Activated CD4-positive, alpha-beta T cell treated with anti-CD3 and anti-CD28 coated beads for 36 hours (primary cell): ENCODE measurements at regions not wholly inside any gene's neighbourhood (a gene's known extent, or its start where the extent isn't known, plus 50 kb on each side); places are given as distances from the start of the nearest gene placed in this dataset.

Experiments
- ATAC-seq: fragments of 200-7000 bp; cut with Tn5 transposase; one replicate; pipeline ENCODE4 v1.10.0; 2021; ENCODE audit warnings: mild to moderate bottlenecking, moderate library complexity
- CTCF ChIA-PET: fragments of 350-600 bp; sonication (Branson Sonifier 250); formaldehyde crosslinking; loops from one replicate; lab custom pipeline; 2021; ENCODE audit warnings: antibody characterized with exemption; lab: Charles Lee
- POLR2A ChIA-PET: fragments of 350-600 bp; sonication (Branson Sonifier 250); formaldehyde crosslinking; loops from one replicate; lab custom pipeline; 2021; ENCODE audit warnings: antibody characterized with exemption, inconsistent platforms; lab: Charles Lee
- DNase-seq: peaks from one replicate; pipeline ENCODE4 v3.0.0-alpha.2; 2020
- H3K27ac Mint-ChIP-seq: one replicate; pipeline ENCODE4 v1.8.0; 2021; ENCODE audit warnings: mixed read lengths
- H3K27me3 Mint-ChIP-seq: one replicate; pipeline ENCODE4 v1.8.0; 2021; ENCODE audit warnings: mixed read lengths
- H3K36me3 Mint-ChIP-seq: one replicate; pipeline ENCODE4 v1.8.0; 2021; ENCODE audit warnings: low read depth, mixed read lengths
- H3K4me1 Mint-ChIP-seq: one replicate; pipeline ENCODE4 v1.8.0; 2021; ENCODE audit warnings: mixed read lengths
- H3K4me3 Mint-ChIP-seq: one replicate; pipeline ENCODE4 v1.8.0; 2021; ENCODE audit warnings: mild to moderate bottlenecking, moderate library complexity, mixed read lengths
- H3K9me3 Mint-ChIP-seq: one replicate; pipeline ENCODE4 v1.8.0; 2021; ENCODE audit warnings: low read depth, mixed read lengths
- intact Hi-C, 2 experiments: fragments of 100-400 bp; cut with DNase I in 1 of 2; cut with micrococcal nuclease in 1 of 2; formaldehyde crosslinking; loops; one replicate each; pipeline versions ENCODE4 v1.14.2 to v1.15.1; 2022 to 2024; cut with DNase I, micrococcal nuclease

DNA sequence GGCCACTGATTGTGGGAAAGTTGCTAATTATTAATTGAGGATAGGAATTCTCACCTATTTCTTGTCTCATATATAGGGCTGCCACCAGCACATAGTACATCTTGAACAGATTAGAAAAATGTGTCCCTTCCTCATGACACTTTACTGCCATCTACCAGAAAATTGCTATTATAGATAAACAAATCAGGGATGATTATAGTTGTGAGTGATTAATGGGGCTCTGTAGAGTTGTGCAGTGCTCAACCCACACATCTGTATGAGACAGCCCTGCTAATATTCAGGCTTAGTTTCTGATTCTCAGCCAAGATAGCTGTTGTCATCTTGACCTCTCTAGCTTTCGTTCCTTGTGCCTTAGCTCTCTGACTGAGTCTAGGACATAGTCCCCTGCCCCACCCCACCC, 373.3 kb downstream of the TLE4 start:
- CTCF ChIA-PET, result no interaction called here
- Mint-ChIP-seq H3K27me3 (no peaks in the 10 kb centered on the region), H3K4me1 (no peaks in the 10 kb centered on the region), H3K27ac (no peak overlapping the region), H3K36me3 (no peaks in the 10 kb centered on the region), H3K4me3 (no peak overlapping the region), H3K9me3 (no peaks in the 10 kb centered on the region)
- POLR2A ChIA-PET, result no interaction called here
- ATAC-seq (no peak), DNase-seq (no peak)
- intact Hi-C loops, result no loop called here

DNA sequence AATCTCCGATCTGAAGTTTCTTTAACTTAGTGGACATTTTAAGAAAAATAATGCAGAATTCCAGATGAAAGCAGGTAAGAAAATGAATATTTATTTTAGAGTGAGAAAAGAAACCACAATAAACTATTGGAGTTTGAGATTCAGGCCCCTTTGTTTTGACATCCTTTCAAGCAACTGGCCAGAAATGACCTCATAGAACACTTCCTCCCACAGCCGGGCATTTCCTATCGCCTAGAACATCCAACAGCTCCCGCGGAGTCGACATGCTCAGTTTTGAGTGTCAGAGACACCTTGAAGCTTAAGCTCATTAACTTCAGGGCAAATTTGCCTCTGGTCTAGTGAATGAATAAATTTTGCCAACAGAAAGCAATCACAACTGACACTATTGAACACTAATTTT, 369.2 kb downstream of the TLE4 start:
- Mint-ChIP-seq H3K9me3 (no peaks in the 10 kb centered on the region), H3K27me3 (no peaks in the 10 kb centered on the region), H3K4me1 (no peaks in the 10 kb centered on the region), H3K4me3 (no peak overlapping the region), H3K36me3 (no peaks in the 10 kb centered on the region), H3K27ac (no peak overlapping the region)
- ATAC-seq (no peak), DNase-seq (no peak)
- POLR2A ChIA-PET, result no interaction called here
- intact Hi-C loops, result no loop called here
- CTCF ChIA-PET, result no interaction called here

DNA sequence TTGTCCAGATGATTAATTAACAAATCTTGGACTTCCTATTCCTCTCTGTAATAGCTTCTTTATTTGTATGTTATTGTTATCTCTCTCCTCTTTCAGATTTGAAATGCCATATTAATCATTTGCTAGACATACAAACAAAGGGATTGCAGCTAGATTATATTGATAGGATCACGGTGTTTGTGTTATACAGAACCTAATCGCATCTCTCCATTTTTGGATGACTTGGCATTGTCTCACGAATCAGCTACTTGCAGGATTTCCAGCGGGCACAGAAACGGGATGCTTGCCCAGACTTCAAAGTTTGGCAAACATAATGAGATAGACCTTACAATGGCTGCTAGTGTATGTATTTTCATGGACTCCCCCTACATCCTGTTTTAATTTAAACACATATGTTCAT, 368.1 kb downstream of the TLE4 start:
- H3K27ac Mint-ChIP-seq, result no peak overlapping the region
- CTCF ChIA-PET, result interaction anchor here (0.7 kb wide), 1 partner anchor 946 kb away, joined by 3 read pairs; no protein-coding TSS in a partner anchor
- DNase-seq (no peak), ATAC-seq (no peak)
- no peak overlapping the region for H3K4me3 Mint-ChIP-seq
- intact Hi-C loops, result no loop called here
- H3K4me1 Mint-ChIP-seq, result no peaks in the 10 kb centered on the region
- POLR2A ChIA-PET, result no interaction called here
- no peaks in the 10 kb centered on the region for H3K36me3 Mint-ChIP-seq
- no peaks in the 10 kb centered on the region for H3K27me3 Mint-ChIP-seq
- H3K9me3 Mint-ChIP-seq, result no peaks in the 10 kb centered on the region

DNA sequence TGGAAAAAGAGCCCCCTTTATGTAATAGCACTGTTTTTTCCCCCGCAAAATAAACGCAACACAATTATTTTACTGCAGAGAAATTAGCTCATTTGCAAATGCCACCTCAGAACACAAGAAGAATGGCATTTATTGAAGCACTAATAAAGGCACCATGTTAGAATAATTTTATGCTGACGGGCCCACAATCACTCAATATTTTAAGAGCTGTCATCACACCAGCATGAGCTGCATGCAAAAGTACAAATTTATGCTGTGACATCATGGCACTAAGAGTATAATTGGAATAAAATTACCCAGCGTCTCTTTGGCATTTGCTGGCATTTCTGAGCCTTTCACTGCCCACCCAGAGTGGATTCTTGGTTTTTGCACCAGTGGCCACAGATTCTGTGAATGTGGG, 364.6 kb downstream of the TLE4 start:
- Mint-ChIP-seq H3K4me3 (no peak overlapping the region), H3K4me1 (no peaks in the 10 kb centered on the region), H3K36me3 (no peaks in the 10 kb centered on the region), H3K27ac (no peak overlapping the region), H3K9me3 (no peaks in the 10 kb centered on the region), H3K27me3 (no peaks in the 10 kb centered on the region)
- ATAC-seq (no peak), DNase-seq (no peak)
- POLR2A ChIA-PET, result no interaction called here
- CTCF ChIA-PET, result interaction anchor here (0.6 to 0.7 kb wide), 2 partner anchors 24 to 449 kb away, joined by 3 read pairs; no protein-coding TSS in a partner anchor
- intact Hi-C loops, result no loop called here

DNA sequence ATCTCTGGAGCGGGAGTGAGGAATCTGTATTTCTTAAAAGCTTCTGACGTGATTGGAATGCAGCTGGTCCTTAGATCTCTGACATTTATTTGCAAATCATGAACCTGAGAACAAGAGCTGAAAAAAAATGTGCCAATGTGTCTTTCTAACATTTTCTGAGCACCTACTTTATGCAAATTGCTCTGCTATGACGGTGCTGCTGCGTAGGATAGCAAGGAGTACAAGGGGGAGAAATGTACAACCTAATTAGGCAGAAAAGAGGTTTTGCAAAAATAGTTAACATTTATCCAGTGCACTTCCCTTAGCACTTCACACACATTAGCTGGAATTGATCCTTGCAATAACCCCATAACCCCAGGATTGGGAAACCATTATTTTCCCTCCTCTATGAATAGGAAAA, 357.5 kb downstream of the TLE4 start:
- ChIA-PET CTCF (interaction anchor here (0.6 kb wide), 1 partner anchor 395 kb away, joined by 4 read pairs; no protein-coding TSS in a partner anchor), POLR2A (no interaction called here)
- Mint-ChIP-seq H3K27me3 (no peaks in the 10 kb centered on the region), H3K27ac (no peak overlapping the region), H3K9me3 (no peaks in the 10 kb centered on the region), H3K36me3 (no peaks in the 10 kb centered on the region), H3K4me1 (no peaks in the 10 kb centered on the region), H3K4me3 (no peak overlapping the region)
- ATAC-seq, result no peak
- DNase-seq, result no peak
- intact Hi-C loops, result no loop called here

DNA sequence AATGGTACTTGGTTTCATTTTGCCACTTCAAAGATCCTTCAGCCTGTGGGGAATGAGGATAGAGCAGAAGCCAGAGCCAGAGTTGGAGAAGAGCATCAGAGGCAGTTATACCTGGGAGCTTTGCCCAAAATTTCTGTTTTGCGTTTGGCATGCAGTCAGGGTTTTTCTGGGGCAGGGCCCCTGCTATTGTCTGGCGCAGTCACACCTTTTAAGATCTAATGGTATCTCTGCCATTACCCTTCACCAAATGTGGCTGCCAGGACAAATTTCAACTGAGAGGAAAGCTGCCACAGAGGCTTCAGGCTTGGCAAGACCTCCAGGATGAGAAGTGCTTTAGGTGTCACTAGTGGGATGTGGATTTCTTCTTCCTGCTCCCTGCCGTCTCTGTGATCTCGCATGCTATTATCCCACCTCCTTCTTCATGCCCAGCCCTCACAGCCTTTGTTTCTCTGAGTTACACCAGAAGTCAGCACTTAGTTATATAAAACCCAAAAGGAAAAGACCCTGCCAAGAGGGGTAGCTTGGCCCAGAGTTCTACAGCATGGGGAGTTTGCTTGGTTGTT, 357.0 kb downstream of the TLE4 start:
- Mint-ChIP-seq H3K4me1 (no peaks in the 10 kb centered on the region), H3K36me3 (no peaks in the 10 kb centered on the region), H3K4me3 (no peak overlapping the region), H3K9me3 (no peaks in the 10 kb centered on the region), H3K27ac (no peak overlapping the region), H3K27me3 (no peaks in the 10 kb centered on the region)
- ATAC-seq (no peak), DNase-seq (no peak)
- ChIA-PET CTCF (no interaction called here), POLR2A (no interaction called here)
- intact Hi-C loops, result no loop called here

DNA sequence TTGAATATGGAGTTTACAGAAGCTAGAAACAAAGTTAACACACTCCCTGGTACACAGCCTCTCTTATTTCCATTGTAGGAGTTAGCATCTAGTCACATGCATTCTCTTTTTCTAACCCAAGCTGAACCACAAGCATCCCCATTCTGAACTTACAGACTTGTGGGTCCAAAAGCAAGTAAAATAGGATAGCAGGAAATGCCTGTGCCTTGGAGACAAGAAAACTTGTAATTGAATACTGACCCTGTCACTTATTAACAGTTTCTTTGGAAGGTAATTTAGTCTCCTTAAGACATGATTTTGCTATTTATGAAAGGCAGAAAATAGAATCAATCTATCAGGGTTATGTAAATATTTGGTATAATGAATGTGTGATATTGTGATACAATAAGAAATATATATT, 353.6 kb downstream of the TLE4 start:
- H3K4me3 Mint-ChIP-seq, result no peak overlapping the region

DNA sequence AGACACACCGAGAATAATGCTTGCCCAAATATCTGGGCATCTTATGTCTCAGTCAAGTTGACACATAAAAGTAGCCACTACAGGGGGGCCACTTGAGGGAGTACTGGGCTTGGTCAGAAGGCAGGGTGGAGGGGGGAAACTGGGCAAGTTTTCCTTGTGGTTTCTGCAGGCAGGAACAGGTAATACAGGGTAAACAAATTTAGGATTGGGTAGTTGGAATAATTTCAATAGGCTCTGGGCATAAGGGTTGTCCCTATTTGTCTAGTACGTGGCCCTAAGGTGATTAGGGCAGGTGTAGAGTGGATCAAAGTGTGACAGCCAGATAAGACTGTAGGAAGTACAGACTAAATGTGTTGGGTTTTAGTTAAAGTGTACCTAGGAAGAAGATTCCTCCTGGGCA, 353.1 kb downstream of the TLE4 start:
- Mint-ChIP-seq H3K4me3 (no peak overlapping the region), H3K27ac (no peak overlapping the region), H3K27me3 (no peaks in the 10 kb centered on the region), H3K9me3 (no peaks in the 10 kb centered on the region), H3K4me1 (no peaks in the 10 kb centered on the region), H3K36me3 (no peaks in the 10 kb centered on the region)
- ATAC-seq (no peak), DNase-seq (no peak)
- ChIA-PET CTCF (no interaction called here), POLR2A (no interaction called here)
- intact Hi-C loops, result no loop called here

More for the DNA sequence above, 353.6 kb downstream of the TLE4 start:
- POLR2A ChIA-PET, result no interaction called here
- Mint-ChIP-seq H3K9me3 (no peaks in the 10 kb centered on the region), H3K27me3 (no peaks in the 10 kb centered on the region), H3K27ac (no peak overlapping the region), H3K36me3 (no peaks in the 10 kb centered on the region), H3K4me1 (no peaks in the 10 kb centered on the region)
- intact Hi-C loops, result no loop called here
- CTCF ChIA-PET, result no interaction called here
- DNase-seq, result no peak
- no peak for ATAC-seq

DNA sequence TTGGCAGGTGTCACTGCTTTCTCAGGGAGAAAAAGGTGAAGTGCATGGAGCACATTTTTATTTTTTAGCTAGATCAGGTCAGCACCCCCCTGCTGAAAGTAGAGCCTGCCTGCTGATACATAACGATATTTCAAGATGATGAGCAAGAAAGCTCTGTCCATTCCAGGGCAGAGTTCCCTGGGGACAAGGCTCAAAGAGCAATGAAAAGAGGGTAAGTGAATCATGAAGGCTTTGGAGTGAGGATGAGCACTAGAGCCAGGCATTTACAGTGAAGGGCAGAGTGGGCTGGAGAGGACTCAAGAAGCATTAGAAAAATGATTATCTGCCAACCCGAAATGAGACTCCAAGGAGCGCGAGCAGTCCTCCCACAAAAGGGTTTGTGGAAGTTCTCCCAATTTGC, 345.7 kb downstream of the TLE4 start:
- Mint-ChIP-seq H3K9me3 (no peaks in the 10 kb centered on the region), H3K4me1 (no peaks in the 10 kb centered on the region), H3K27ac (no peak overlapping the region), H3K36me3 (no peaks in the 10 kb centered on the region), H3K27me3 (no peaks in the 10 kb centered on the region), H3K4me3 (no peak overlapping the region)
- ChIA-PET POLR2A (no interaction called here), CTCF (no interaction called here)
- ATAC-seq (no peak), DNase-seq (no peak)
- intact Hi-C loops, result no loop called here

DNA sequence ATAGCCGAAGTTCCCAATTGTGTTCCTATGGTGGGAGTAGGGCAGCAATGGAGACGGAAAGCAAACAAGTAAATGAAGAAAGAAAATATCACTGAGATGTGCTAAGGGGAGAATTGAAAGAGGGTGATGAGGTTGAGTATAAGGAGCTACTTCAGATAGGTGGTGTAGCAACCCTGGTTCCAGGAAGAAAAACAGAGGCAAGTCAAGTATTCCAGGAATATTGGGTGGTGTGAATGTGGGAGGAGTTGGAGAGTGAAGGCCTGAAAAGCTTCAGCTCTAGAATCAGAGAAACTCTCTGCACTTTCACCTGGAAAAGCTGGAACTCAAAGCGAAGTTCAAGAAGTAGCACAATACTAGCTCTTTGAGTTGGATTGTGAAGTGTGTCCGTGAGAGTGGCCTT, 342.1 kb downstream of the TLE4 start:
- no peaks in the 10 kb centered on the region for H3K36me3 Mint-ChIP-seq
- no peak overlapping the region for H3K4me3 Mint-ChIP-seq
- no peaks in the 10 kb centered on the region for H3K27me3 Mint-ChIP-seq
- DNase-seq, result no peak
- no peaks in the 10 kb centered on the region for H3K4me1 Mint-ChIP-seq
- no peak for ATAC-seq
- ChIA-PET CTCF (no interaction called here), POLR2A (no interaction called here)
- H3K9me3 Mint-ChIP-seq, result peaks cover 4% of the 10 kb centered on the region
- H3K27ac Mint-ChIP-seq, result no peak overlapping the region
- intact Hi-C loops, result no loop called here

DNA sequence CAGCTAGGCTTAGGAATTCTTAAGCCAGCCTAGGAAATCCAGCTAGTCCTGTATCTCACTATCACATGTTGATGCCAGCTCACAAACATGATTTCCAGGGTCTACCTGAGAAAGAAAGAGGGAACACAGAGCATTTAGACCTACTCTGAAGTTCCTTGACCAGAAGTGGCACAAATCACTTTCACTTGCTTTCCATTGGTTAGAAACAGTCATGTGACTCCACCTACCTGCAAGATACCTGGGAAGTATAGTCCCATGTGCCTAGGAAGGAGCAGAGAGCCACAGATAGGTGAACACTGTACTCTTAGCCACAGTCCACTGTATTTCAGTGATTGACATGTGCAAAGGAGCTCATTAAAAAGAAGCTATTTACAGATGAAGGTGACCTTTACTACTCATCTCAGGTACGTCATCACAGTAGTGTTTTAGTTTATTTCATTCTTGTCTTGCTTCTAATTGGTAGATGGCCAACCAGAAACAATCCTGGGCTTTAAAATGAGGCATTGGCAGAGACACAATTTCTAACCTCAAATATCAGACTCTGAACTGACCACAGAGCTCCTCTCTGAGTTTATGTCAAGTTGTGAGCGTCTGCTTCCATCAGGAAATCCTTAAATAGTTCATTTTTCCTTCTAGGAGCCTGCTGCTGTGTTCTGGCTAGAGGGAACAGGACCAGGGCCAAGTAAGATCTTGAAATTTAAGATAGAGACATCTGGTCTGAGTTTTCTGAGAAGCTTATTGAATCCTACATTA, 340.7 kb downstream of the TLE4 start:
- no peaks in the 10 kb centered on the region for H3K27me3 Mint-ChIP-seq
- H3K27ac Mint-ChIP-seq, result no peak overlapping the region
- peaks cover 4% of the 10 kb centered on the region for H3K9me3 Mint-ChIP-seq
- POLR2A ChIA-PET, result no interaction called here
- no peak for ATAC-seq
- CTCF ChIA-PET, result interaction anchor here (0.5 to 0.8 kb wide), 2 partner anchors 24 to 379 kb away, joined by 3 read pairs; no protein-coding TSS in a partner anchor
- no peak overlapping the region for H3K4me3 Mint-ChIP-seq
- intact Hi-C loops, result no loop called here
- H3K4me1 Mint-ChIP-seq, result no peaks in the 10 kb centered on the region
- no peaks in the 10 kb centered on the region for H3K36me3 Mint-ChIP-seq
- DNase-seq, result no peak

DNA sequence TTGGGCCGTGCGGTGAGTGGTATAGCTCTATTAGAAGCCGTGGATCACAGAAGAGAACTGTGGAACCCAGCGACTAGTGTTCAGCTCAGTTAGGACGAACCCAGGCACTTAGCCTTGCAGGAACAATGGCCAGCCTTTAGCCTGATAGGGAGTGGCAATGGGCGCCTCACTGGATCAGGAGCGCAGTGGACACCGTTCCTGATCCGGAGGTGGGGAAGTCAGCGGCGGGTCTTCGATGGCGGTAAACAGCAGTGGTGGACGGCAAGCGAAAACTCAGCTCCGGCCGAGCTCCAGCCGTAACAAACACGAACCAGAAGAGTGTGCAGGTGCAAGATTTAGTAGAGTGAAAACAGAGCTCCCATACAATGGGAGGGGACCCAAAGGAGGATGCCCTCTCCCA, 340.0 kb downstream of the TLE4 start:
- Mint-ChIP-seq H3K36me3 (no peaks in the 10 kb centered on the region), H3K27ac (no peak overlapping the region), H3K4me3 (no peak overlapping the region), H3K4me1 (no peaks in the 10 kb centered on the region), H3K9me3 (peaks cover 4% of the 10 kb centered on the region), H3K27me3 (no peaks in the 10 kb centered on the region)
- DNase-seq (no peak), ATAC-seq (no peak)
- intact Hi-C loops, result no loop called here
- POLR2A ChIA-PET, result no interaction called here
- CTCF ChIA-PET, result no interaction called here
